DLD1 (cell line): ENCODE measurements at regions not wholly inside any gene's neighbourhood (a gene's known extent, or its start where the extent isn't known, plus 50 kb on each side); places are given as distances from the start of the nearest gene placed in this dataset.

ENCODE experiments used
- in situ Hi-C: cut with HindIII; loops from 2 replicates; pipeline ENCODE4 v1.10.0; 2017; ENCODE audit warnings: low sequenced_read_pairs

GRCh38 chr14:53810221-53810620, 146.4 kb downstream of the BMP4 start:
- in situ Hi-C loops: no loop called here

- in situ Hi-C loops: no loop called here
These were observed 148.6 kb downstream of the BMP4 start for GRCh38 chr14:53808042-53808441.

GRCh38 chr14:53807542-53807941, 149.1 kb downstream of the BMP4 start:
- in situ Hi-C loops: no loop called here

- in situ Hi-C loops: no loop called here
These were observed 149.5 kb downstream of the BMP4 start for GRCh38 chr14:53807108-53807507.

GRCh38 chr14:53796734-53797133, 159.9 kb downstream of the BMP4 start:
- in situ Hi-C loops: no loop called here

GRCh38 chr14:53793790-53794505, 162.7 kb downstream of the BMP4 start:
- in situ Hi-C loops: no loop called here

GRCh38 chr14:53792909-53793308, 163.7 kb downstream of the BMP4 start:
- in situ Hi-C loops: no loop called here

- in situ Hi-C loops: no loop called here
These were observed 165.7 kb downstream of the BMP4 start for GRCh38 chr14:53790731-53791500.

GRCh38 chr14:53788566-53788965, 168.1 kb downstream of the BMP4 start:
- in situ Hi-C loops: no loop called here

- in situ Hi-C loops: no loop called here
These were observed 170.6 kb downstream of the BMP4 start for GRCh38 chr14:53786045-53786444.

- in situ Hi-C loops: no loop called here
These were observed 171.9 kb downstream of the BMP4 start for GRCh38 chr14:53784688-53785087.

GRCh38 chr14:53783256-53783655, 173.4 kb downstream of the BMP4 start:
- in situ Hi-C loops: no loop called here

- in situ Hi-C loops: no loop called here
These were observed 176.5 kb downstream of the BMP4 start for GRCh38 chr14:53780051-53780555.

GRCh38 chr14:53779301-53779700, 177.3 kb downstream of the BMP4 start:
- in situ Hi-C loops: no loop called here

- in situ Hi-C loops: no loop called here
These were observed 178.4 kb downstream of the BMP4 start for GRCh38 chr14:53778263-53778662.

GRCh38 chr14:53772936-53773335, 183.7 kb downstream of the BMP4 start:
- in situ Hi-C loops: no loop called here

- in situ Hi-C loops: no loop called here
These were observed 189.1 kb downstream of the BMP4 start for GRCh38 chr14:53767566-53767965.

GRCh38 chr14:53766601-53767000, 190.0 kb downstream of the BMP4 start:
- in situ Hi-C loops: no loop called here

- in situ Hi-C loops: no loop called here
These were observed 190.5 kb downstream of the BMP4 start for GRCh38 chr14:53766106-53766505.

- in situ Hi-C loops: no loop called here
These were observed 191.8 kb downstream of the BMP4 start for GRCh38 chr14:53764846-53765245.

- in situ Hi-C loops: no loop called here
These were observed 198.5 kb downstream of the BMP4 start for GRCh38 chr14:53758141-53758540.

- in situ Hi-C loops: no loop called here
These were observed 198.9 kb downstream of the BMP4 start for GRCh38 chr14:53757732-53758131.
